Ectodermal cell (in vitro differentiated cells): ENCODE measurements at regions not wholly inside any gene's neighbourhood (a gene's known extent, or its start where the extent isn't known, plus 50 kb on each side); places are given as distances from the start of the nearest gene placed in this dataset.

Experiments
- H3K27ac ChIP-seq: 2 replicates; pipeline ENCODE4 v1.7.0; 2013; ENCODE audit warnings: mild to moderate bottlenecking, low read depth, low read length; ENCODE audit not compliant: insufficient read depth, poor library complexity, severe bottlenecking
- H3K27me3 ChIP-seq: 2 replicates; pipeline ENCODE4 v1.7.0; 2013; ENCODE audit warnings: mild to moderate bottlenecking, low read length; ENCODE audit not compliant: insufficient read depth, control insufficient read depth, poor library complexity, severe bottlenecking
- H3K36me3 ChIP-seq: one replicate; pipeline ENCODE4 v1.7.0; 2013; ENCODE audit warnings: low read length; ENCODE audit not compliant: control insufficient read depth, insufficient read depth
- H3K4me1 ChIP-seq: one replicate; pipeline ENCODE4 v1.7.0; 2013; ENCODE audit warnings: low read length; ENCODE audit not compliant: control insufficient read depth, insufficient read depth
- H3K4me3 ChIP-seq: 2 replicates; pipeline ENCODE4 v1.7.0; 2013; ENCODE audit warnings: low read depth, low read length, control low read depth; ENCODE audit not compliant: insufficient read depth
- H3K9me3 ChIP-seq: 2 replicates; pipeline ENCODE4 v1.7.0; 2013; ENCODE audit warnings: mild to moderate bottlenecking, low read length, moderate library complexity; ENCODE audit not compliant: control insufficient read depth
- WGBS, 2 experiments: methylation state at CpG; one replicate each; pipeline ENCODE4 v1.1.7; 2013; ENCODE audit warnings: missing lambda C conversion rate in 2 of 2; 5-methylcytosine and 5-hydroxymethylcytosine counted together

DNA sequence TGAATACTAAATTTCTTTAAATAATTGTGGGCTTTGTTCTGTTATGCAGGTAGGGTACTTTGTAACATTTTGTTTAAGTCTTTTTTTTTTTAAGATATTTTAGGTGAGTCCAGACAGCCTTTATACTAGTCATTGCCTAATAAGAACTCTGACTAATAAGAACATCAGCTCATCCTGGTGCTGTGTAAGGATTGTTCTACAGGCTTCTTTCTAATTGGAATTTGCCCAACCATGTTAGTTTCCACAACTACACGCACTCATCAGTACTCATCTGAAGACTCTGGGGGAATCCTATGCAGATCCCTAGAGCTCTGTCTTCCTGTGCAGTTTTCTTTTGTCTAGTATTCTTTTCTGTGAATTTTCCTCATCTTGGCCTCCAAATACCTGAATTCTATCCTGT is 741.8 kb downstream of the IGSF11 start:
- H3K27ac ChIP-seq = no peak overlapping the region
- no peaks in the 10 kb centered on the region for H3K9me3 ChIP-seq
- H3K4me1 ChIP-seq = no peaks in the 10 kb centered on the region
- no peaks in the 10 kb centered on the region for H3K27me3 ChIP-seq
- H3K4me3 ChIP-seq = no peak overlapping the region
- no peaks in the 10 kb centered on the region for H3K36me3 ChIP-seq
- 94 to 95% methylated on average over 1 of the region's 1 CpG for WGBS, 2 experiments

DNA sequence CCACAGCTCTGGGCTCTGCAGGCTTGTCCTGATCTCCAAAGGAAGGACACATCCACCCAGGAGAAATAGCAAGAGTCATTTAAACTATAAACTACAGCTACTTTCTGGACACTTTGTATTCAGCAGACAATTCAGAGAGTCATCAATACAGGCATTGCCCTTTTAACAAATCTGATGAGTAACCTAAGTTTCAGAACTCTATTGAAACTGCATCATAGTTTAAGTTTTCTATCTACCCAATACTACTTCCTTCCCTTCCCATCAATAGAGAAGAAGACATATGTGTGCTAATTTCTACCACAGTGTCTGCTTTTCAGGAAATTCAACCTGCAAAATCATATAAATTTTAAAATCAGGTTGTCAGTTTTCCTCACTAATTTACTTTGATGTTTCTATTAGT is 736.5 kb downstream of the IGSF11 start:
- Histone ChIP-seq H3K36me3 (no peaks in the 10 kb centered on the region), H3K27me3 (no peaks in the 10 kb centered on the region), H3K4me1 (no peaks in the 10 kb centered on the region), H3K9me3 (no peaks in the 10 kb centered on the region), H3K27ac (no peak overlapping the region), H3K4me3 (no peak overlapping the region)

DNA sequence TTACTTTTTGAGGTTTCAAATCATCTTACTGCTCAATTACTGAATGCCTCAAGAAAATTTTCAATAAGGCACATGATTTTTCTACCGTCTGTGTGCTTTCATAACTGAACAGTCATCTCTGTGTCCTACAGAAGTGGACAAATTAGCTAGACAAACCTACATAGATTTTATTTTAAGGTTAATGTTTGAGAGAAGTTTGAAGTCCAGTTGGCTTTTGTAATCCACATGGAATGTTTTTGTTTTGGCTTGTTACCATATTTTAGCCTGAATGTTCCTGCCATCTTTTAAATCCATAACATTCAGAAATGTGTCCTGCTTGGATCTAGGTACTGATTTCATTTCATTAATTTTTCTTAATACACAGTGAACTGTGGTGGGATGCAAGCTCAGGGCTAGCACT is 730.1 kb downstream of the IGSF11 start:
- Histone ChIP-seq H3K36me3 (no peaks in the 10 kb centered on the region), H3K4me1 (no peaks in the 10 kb centered on the region)
- 95 to 100% methylated on average over 1 of the region's 1 CpG for WGBS, 2 experiments

DNA sequence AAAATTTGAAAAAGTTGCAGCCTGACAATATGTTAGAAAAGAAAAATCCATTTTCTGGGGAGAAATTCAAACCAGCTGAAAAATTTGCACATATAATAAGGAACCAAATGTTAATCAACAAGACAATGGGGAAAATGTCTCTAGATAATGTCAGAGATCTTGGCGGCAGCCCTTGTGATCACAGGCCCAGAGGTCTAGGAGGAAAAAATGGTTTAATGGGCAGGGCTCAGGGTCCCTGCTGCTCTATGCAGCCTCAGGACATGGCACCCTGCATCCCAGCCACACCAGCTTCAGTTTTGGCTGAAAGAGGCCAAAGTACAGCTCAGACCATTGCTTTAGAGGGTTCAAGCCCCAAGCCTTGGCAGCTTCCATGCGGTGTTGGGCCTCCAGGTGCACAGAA is 701.9 kb downstream of the IGSF11 start:
- Histone ChIP-seq H3K4me1 (no peaks in the 10 kb centered on the region), H3K9me3 (no peaks in the 10 kb centered on the region), H3K36me3 (no peaks in the 10 kb centered on the region), H3K4me3 (no peak overlapping the region), H3K27ac (no peak overlapping the region), H3K27me3 (no peaks in the 10 kb centered on the region)
- WGBS, 2 experiments = 92 to 95% methylated on average over 2 of the region's 2 CpGs

More for the DNA sequence above, 730.1 kb downstream of the IGSF11 start:
- H3K9me3 ChIP-seq = no peaks in the 10 kb centered on the region
- H3K27me3 ChIP-seq = no peaks in the 10 kb centered on the region
- H3K27ac ChIP-seq = no peak overlapping the region
- H3K4me3 ChIP-seq = no peak overlapping the region

DNA sequence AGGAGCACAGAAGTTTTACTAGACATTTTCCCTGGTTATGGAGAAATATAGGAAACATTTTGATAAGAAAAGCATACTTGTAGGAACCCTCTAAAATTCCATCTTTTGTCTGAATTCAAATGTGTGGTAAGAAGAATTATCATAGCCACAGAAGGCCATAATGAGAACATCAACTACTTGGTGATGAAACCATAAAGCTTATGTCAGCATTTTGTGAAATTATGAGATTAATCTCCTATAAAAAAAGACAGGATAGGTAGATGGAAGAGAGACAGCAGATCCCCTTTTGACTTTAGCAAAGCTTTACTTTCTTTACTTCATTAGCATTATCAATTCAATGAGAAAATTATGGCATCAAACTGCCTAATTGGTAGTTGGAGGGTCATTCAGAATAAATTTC is 697.0 kb downstream of the IGSF11 start:
- no peaks in the 10 kb centered on the region for H3K27me3 ChIP-seq
- no peak overlapping the region for H3K27ac ChIP-seq
- H3K4me1 ChIP-seq = no peaks in the 10 kb centered on the region
- H3K36me3 ChIP-seq = no peaks in the 10 kb centered on the region
- H3K9me3 ChIP-seq = no peaks in the 10 kb centered on the region
- H3K4me3 ChIP-seq = no peak overlapping the region

DNA sequence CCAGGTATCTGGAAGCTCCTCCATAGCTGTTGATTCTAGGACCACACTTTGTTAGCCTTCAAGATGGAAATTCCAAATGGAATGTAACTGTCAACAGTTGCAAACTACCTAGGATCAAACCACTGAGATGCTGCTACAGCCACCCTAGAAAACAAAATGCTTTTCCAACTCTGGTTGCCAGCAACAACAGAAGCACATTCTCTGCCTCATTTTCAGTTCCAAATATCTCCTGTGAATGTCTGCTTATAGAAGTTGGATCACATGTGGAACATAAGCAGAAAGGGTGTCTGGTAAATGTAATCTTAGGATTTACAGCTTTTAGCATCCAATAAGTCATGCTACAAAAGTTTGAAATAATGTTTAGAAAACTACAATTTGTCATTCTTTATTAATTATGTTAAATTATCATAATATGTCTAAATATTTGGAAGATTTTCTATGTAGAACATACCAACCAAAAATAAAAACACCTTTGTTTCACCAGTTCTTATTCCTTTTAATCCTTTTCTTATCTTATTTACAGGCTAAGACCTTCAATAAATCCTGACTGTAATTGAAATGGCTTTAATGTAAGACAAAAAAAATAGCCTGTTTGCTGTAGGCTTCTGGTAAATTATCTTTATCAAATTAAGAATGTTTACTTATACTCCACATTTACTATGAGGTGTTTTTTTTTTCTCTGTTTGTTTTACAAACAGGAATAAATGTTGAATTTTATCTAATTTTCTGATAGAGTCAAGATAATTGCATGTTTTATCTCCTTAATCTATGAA is 687.1 kb downstream of the IGSF11 start:
- Histone ChIP-seq H3K4me1 (no peaks in the 10 kb centered on the region), H3K27ac (no peak overlapping the region), H3K27me3 (no peaks in the 10 kb centered on the region), H3K9me3 (no peaks in the 10 kb centered on the region), H3K4me3 (no peak overlapping the region), H3K36me3 (no peaks in the 10 kb centered on the region)

DNA sequence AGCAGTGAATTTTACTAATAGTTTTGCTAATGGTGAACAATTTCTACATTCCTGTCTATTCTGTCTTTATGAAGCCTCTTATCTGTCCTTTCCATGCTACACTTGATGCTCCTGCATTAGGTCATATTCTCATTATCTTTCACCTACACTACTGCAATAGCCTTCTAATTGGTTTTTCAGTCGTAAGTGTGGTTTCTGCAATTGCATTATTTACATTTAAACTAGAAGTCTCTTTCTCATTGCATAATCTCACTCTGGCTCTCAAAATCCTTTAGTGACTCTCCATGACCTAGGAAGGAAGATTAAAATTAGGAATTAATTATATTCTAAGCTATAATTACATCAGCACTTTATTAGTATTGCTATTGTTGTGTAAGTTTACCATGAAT is 686.5 kb downstream of the IGSF11 start:
- Histone ChIP-seq H3K4me3 (no peak overlapping the region), H3K27ac (no peak overlapping the region), H3K4me1 (no peaks in the 10 kb centered on the region), H3K27me3 (no peaks in the 10 kb centered on the region), H3K36me3 (no peaks in the 10 kb centered on the region), H3K9me3 (no peaks in the 10 kb centered on the region)
- WGBS, 2 experiments = 93% methylated on average over 1 of the region's 1 CpG; no CpG with 5 or more reads in 1 of the 2 experiments

DNA sequence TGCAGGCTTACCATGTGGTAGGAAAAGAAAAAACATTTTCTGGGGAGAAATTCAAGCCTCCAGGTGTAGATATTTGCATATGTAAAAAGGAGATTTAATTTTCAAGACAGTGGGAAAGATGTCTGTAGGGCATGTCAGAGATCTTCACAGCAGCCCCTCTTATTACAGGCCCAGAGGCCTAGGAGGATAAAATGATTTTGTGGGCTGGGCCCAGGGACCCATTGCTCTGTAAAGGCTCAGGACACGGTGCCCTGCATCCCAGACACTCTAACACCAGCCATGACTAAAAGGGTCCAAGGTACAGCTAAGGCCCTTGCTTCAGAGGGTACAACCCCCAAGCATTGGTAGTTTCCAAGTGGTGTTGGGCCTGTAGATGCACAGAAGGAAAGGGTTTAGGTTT is 680.1 kb downstream of the IGSF11 start:
- 88 to 100% methylated on average over 1 of the region's 1 CpG for WGBS, 2 experiments

DNA sequence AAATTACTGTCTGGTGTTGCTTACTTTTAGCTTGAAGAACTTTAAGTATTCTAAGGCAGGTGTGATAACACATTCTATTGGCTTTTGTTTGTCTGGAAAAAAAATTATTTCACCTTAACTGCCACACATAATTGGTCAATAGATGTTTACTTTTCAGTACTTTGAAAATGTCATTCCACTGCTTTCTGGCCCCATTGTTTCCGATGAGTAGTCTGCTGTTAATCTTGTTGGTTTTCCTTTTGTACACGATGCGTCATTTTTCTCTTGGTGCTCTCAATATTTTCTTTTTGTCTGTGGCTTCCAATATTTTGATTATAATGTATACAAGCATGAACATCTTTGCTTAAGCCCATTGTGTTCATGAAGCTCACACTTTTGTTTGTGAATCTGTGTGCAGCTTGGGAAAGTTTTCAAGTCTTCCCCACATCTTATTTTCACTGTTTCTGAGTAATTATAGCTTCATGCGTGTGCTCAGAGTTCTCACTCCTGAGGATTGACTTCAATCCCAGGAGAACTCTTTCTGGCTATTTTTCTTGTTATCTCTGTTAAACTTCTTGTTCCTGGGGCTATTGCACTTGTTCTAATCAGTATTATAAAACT is 664.7 kb downstream of the IGSF11 start:
- Histone ChIP-seq H3K27ac (no peak overlapping the region), H3K4me3 (no peak overlapping the region), H3K36me3 (no peaks in the 10 kb centered on the region), H3K4me1 (no peaks in the 10 kb centered on the region), H3K27me3 (no peaks in the 10 kb centered on the region), H3K9me3 (peaks cover 6% of the 10 kb centered on the region)
- WGBS, 2 experiments = 96 to 99% methylated on average over 3 to 4 of the region's 4 CpGs

More for the DNA sequence above, 680.1 kb downstream of the IGSF11 start:
- Histone ChIP-seq H3K27me3 (no peaks in the 10 kb centered on the region), H3K36me3 (no peaks in the 10 kb centered on the region), H3K4me1 (no peaks in the 10 kb centered on the region), H3K9me3 (no peaks in the 10 kb centered on the region), H3K27ac (no peak overlapping the region), H3K4me3 (no peak overlapping the region)

DNA sequence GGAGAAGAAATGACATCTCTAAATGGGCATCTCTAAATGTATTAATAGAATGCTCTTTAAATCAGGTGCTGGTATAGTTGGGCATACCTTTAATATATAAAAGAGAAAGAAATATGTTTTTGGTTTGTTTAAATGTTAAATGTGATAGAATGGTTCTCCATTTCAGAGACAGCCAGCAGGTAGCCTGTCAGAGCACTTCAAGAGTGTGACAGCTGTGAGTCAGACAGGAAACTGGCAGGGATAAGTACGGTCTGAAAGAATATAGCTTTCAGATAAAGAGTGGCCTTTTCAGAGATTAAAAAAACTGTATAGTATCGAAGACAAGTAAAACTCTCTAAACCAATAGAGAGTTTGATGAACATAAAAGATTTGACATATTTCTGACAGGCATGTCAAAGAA is 654.1 kb downstream of the IGSF11 start:
- no peaks in the 10 kb centered on the region for H3K36me3 ChIP-seq
- H3K27ac ChIP-seq = no peak overlapping the region

More for the DNA sequence above, 654.1 kb downstream of the IGSF11 start:
- Histone ChIP-seq H3K27me3 (no peaks in the 10 kb centered on the region), H3K9me3 (no peaks in the 10 kb centered on the region), H3K4me1 (no peaks in the 10 kb centered on the region), H3K4me3 (no peak overlapping the region)
- WGBS, 2 experiments = 92 to 96% methylated on average over 1 to 2 of the region's 2 CpGs
